ENCODE measurements at regions not wholly inside any gene's neighbourhood (a gene's known extent, or its start where the extent isn't known, plus 50 kb on each side); places are given as distances from the start of the nearest gene placed in this dataset.

- no peak for TF ChIP-seq CTCF (IDR thresholded peaks at IDR 0.05; ENCODE audit: borderline replicate concordance, extremely low read depth, insufficient read depth)
- FAIRE-seq = no peak
- intact Hi-C loops (cut with DNase I) = no loop called here
Measured at GRCh38 chr2:120466704-120467054, 120.7 kb downstream of the INHBB start.

DNA sequence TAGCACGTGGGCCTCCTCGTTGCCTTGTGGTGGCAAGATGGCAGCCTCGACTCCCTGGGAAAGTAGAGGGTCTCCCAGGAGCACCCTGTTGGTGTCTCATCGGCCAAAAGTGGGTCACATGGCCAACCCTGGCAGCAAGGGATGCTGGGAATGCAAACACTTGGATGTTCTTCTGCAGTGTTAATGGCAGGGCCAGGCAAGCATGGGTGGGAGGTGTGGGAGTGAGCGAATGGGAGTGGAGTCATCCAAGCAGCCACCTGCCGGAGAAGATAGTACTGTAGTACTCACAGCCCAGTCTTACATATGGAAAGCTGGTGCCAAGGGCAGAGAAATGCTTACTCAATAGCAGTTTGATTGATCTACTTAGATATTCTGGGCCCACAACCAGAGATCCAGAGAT is 122.2 kb downstream of the INHBB start:
- Histone ChIP-seq H3K9ac (ENCODE audit: low read length in 3 of 3) (no peak overlapping the region), H3K27me3 (ENCODE audit: control insufficient read depth, insufficient read depth, low read length) (no peaks in the 10 kb centered on the region), H3K9me3 (ENCODE audit: control insufficient read depth in 2 of 3, insufficient read depth in 1 of 3, low read length in 3 of 3) (peaks cover 0 to 9% (median 0%) of the 10 kb centered on the region in 3 donors), H3K36me3 (ENCODE audit: control insufficient read depth in 2 of 3, insufficient read depth in 3 of 3, low read length in 3 of 3) (no peaks in the 10 kb centered on the region), H3K27ac (ENCODE audit: low read depth in 2 of 2, low read length in 2 of 2) (no peak overlapping the region), H3K4me1 (ENCODE audit: control insufficient read depth in 2 of 3, insufficient read depth in 2 of 3, low read depth in 1 of 3, low read length in 3 of 3) (no peaks in the 10 kb centered on the region), H3K4me3 (ENCODE audit: low read length in 3 of 3) (no peak overlapping the region)
- peak in 1 of 5 donors; percentile 54 for DNase-seq
- no peak for TF ChIP-seq CTCF (IDR thresholded peaks at IDR 0.05; ENCODE audit: borderline replicate concordance, extremely low read depth, insufficient read depth)
- intact Hi-C loops (cut with DNase I) = no loop called here
- no peak for FAIRE-seq

More at GRCh38 chr2:120466704-120467054, 120.7 kb downstream of the INHBB start:
- H3K4me1 ChIP-seq (ENCODE audit: control insufficient read depth in 2 of 3, insufficient read depth in 2 of 3, low read depth in 1 of 3, low read length in 3 of 3) = no peaks in the 10 kb centered on the region
- no peaks in the 10 kb centered on the region for H3K27me3 ChIP-seq (ENCODE audit: control insufficient read depth, insufficient read depth, low read length)
- no peaks in the 10 kb centered on the region for H3K36me3 ChIP-seq (ENCODE audit: control insufficient read depth in 2 of 3, insufficient read depth in 3 of 3, low read length in 3 of 3)
- H3K27ac ChIP-seq (ENCODE audit: low read depth in 2 of 2, low read length in 2 of 2) = no peak overlapping the region
- H3K9ac ChIP-seq (ENCODE audit: low read length in 3 of 3) = no peak overlapping the region
- no peak for DNase-seq
- H3K9me3 ChIP-seq (ENCODE audit: control insufficient read depth in 2 of 3, insufficient read depth in 1 of 3, low read length in 3 of 3) = peaks cover 0 to under 1% (median 0%) of the 10 kb centered on the region in 3 donors
- H3K4me3 ChIP-seq (ENCODE audit: low read length in 3 of 3) = no peak overlapping the region

GRCh38 chr2:120469426-120469825 is 123.5 kb downstream of the INHBB start:
- no peaks in the 10 kb centered on the region for H3K27me3 ChIP-seq (ENCODE audit: control insufficient read depth, insufficient read depth, low read length)
- no peak for TF ChIP-seq CTCF (IDR thresholded peaks at IDR 0.05; ENCODE audit: borderline replicate concordance, extremely low read depth, insufficient read depth)
- no peak overlapping the region for H3K9ac ChIP-seq (ENCODE audit: low read length in 3 of 3)
- H3K9me3 ChIP-seq (ENCODE audit: control insufficient read depth in 2 of 3, insufficient read depth in 1 of 3, low read length in 3 of 3) = peaks cover 0 to 9% (median 0%) of the 10 kb centered on the region in 3 donors
- no peak overlapping the region for H3K4me3 ChIP-seq (ENCODE audit: low read length in 3 of 3)
- peak in 2 of 5 donors; percentile 14 to 22 for DNase-seq
- H3K27ac ChIP-seq (ENCODE audit: low read depth in 2 of 2, low read length in 2 of 2) = no peak overlapping the region
- no peak for FAIRE-seq
- H3K4me1 ChIP-seq (ENCODE audit: control insufficient read depth in 2 of 3, insufficient read depth in 2 of 3, low read depth in 1 of 3, low read length in 3 of 3) = no peaks in the 10 kb centered on the region
- intact Hi-C loops (cut with DNase I) = no loop called here
- H3K36me3 ChIP-seq (ENCODE audit: control insufficient read depth in 2 of 3, insufficient read depth in 3 of 3, low read length in 3 of 3) = no peaks in the 10 kb centered on the region

All from kidney (tissue), 13 donors.